ENCODE measurements at regions not wholly inside any gene's neighbourhood (a gene's known extent, or its start where the extent isn't known, plus 50 kb on each side); places are given as distances from the start of the nearest gene placed in this dataset.

DNA sequence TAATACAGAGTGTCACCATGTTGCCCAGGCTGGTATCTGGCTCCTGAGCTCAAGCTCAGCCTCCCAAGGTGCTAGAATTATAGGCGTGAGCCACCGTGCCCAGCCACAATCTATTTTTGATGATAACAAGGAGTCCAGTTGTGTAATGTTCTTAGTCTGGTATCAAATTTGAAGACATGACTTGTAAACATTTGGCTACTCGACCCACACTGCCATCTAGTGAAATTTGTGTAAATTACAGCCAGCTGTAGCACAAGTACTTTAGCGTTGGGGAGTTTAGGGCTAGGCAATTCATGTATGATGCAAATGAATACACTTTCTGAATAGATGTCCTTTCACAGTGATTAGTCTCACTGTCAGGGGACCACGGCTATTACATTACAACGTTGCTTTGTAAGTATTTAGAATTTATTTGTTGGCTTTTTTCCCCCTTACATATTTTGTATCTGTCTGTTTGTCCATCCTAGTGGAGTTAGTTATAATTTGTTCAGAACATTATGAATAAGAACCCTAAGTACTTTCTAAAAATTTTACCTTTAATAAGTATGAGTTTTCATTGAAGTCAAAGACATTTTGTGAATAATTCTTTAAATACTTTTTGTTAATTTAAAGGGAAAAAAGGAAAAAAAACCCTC, 139.7 kb downstream of the PRDM13 start:
- H3K4me3 Mint-ChIP-seq (ENCODE audit: low read depth, unreplicated experiment) = no peak overlapping the region
- intact Hi-C loops (cut with micrococcal nuclease; ENCODE audit: unreplicated experiment) = loop anchor here (1.0 to 5.0 kb wide), 3 partner anchors 76 to 279 kb away; no protein-coding TSS in a partner anchor
- H3K27me3 Mint-ChIP-seq (ENCODE audit: unreplicated experiment) = peaks cover 9% of the 10 kb centered on the region
- CTCF ChIA-PET = interaction anchor here (1.0 to 1.4 kb wide), 3 partner anchors 158 to 279 kb away, joined by 3 to 4 read pairs (median 4); no protein-coding TSS in a partner anchor
- peak; percentile 70 for DNase-seq
- no peak overlapping the region for H3K27ac Mint-ChIP-seq (ENCODE audit: unreplicated experiment)
- no peaks in the 10 kb centered on the region for H3K9me3 Mint-ChIP-seq (ENCODE audit: low read depth, unreplicated experiment)
- TF ChIP-seq, protein P1, sequence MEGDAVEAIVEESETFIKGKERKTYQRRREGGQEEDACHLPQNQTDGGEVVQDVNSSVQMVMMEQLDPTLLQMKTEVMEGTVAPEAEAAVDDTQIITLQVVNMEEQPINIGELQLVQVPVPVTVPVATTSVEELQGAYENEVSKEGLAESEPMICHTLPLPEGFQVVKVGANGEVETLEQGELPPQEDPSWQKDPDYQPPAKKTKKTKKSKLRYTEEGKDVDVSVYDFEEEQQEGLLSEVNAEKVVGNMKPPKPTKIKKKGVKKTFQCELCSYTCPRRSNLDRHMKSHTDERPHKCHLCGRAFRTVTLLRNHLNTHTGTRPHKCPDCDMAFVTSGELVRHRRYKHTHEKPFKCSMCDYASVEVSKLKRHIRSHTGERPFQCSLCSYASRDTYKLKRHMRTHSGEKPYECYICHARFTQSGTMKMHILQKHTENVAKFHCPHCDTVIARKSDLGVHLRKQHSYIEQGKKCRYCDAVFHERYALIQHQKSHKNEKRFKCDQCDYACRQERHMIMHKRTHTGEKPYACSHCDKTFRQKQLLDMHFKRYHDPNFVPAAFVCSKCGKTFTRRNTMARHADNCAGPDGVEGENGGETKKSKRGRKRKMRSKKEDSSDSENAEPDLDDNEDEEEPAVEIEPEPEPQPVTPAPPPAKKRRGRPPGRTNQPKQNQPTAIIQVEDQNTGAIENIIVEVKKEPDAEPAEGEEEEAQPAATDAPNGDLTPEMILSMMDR (IDR thresholded peaks at IDR 0.05; ENCODE audit: unreplicated experiment) = peak; percentile 72
- no peaks in the 10 kb centered on the region for H3K36me3 Mint-ChIP-seq (ENCODE audit: insufficient read depth, unreplicated experiment)
- no TSS peak for BruUV-seq (replicated peaks)
- H3K4me1 Mint-ChIP-seq (ENCODE audit: low read depth, unreplicated experiment) = no peaks in the 10 kb centered on the region

DNA sequence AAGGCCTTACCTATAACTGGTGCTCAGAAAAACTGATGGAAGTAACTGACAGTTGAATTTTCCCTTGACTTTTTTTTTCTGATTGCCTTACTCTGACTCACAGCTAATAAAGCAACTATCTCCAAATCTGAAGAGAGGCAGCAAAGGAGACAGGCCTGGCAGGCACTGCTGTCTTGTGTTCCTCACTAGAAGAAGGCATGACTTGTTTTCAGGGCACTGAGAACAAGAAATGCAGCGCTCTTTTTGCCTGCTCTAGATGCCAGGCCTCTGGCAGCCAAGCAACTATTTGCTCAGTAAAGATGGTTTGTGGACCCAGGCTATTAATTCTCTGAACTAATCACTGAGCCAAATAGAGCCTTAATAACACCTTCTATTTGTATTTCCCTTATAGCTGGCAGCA, 155.1 kb downstream of the PRDM13 start:
- TF ChIP-seq, protein P1 (IDR thresholded peaks at IDR 0.05; ENCODE audit: unreplicated experiment) = no peak
- no peaks in the 10 kb centered on the region for H3K9me3 Mint-ChIP-seq (ENCODE audit: low read depth, unreplicated experiment)
- intact Hi-C loops (cut with micrococcal nuclease; ENCODE audit: unreplicated experiment) = no loop called here
- no peak overlapping the region for H3K4me3 Mint-ChIP-seq (ENCODE audit: low read depth, unreplicated experiment)
- CTCF ChIA-PET = no interaction called here
- H3K27ac Mint-ChIP-seq (ENCODE audit: unreplicated experiment) = no peak overlapping the region
- no peak for DNase-seq
- no peaks in the 10 kb centered on the region for H3K4me1 Mint-ChIP-seq (ENCODE audit: low read depth, unreplicated experiment)
- H3K36me3 Mint-ChIP-seq (ENCODE audit: insufficient read depth, unreplicated experiment) = no peaks in the 10 kb centered on the region
- BruUV-seq (replicated peaks) = no TSS peak
- H3K27me3 Mint-ChIP-seq (ENCODE audit: unreplicated experiment) = no peaks in the 10 kb centered on the region

DNA sequence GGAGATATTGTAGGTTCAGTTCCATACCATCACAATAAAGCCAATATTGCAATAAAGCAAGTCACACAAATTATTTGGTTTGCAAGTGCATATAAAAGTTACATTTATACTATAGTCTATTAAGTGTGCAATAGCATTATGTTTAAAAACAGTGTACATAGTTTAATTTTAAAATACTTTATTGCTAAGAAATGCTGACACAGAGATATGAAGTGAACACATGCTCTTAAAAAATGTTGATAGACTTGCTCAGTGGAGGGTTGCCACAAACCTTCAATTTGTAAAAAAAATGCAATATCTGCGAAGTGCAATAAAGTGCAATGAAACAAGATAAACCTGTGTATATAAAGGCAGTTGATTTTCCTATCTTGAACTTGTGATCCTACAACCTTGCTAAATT, 161.5 kb downstream of the PRDM13 start:
- no TSS peak for BruUV-seq (replicated peaks)
- Mint-ChIP-seq H3K9me3 (ENCODE audit: low read depth, unreplicated experiment) (no peaks in the 10 kb centered on the region), H3K4me1 (ENCODE audit: low read depth, unreplicated experiment) (no peaks in the 10 kb centered on the region), H3K4me3 (ENCODE audit: low read depth, unreplicated experiment) (no peak overlapping the region), H3K27ac (ENCODE audit: unreplicated experiment) (no peak overlapping the region), H3K27me3 (ENCODE audit: unreplicated experiment) (no peaks in the 10 kb centered on the region), H3K36me3 (ENCODE audit: insufficient read depth, unreplicated experiment) (no peaks in the 10 kb centered on the region)
- CTCF ChIA-PET = no interaction called here
- TF ChIP-seq, protein P1 (IDR thresholded peaks at IDR 0.05; ENCODE audit: unreplicated experiment) = no peak
- intact Hi-C loops (cut with micrococcal nuclease; ENCODE audit: unreplicated experiment) = no loop called here
- no peak for DNase-seq

DNA sequence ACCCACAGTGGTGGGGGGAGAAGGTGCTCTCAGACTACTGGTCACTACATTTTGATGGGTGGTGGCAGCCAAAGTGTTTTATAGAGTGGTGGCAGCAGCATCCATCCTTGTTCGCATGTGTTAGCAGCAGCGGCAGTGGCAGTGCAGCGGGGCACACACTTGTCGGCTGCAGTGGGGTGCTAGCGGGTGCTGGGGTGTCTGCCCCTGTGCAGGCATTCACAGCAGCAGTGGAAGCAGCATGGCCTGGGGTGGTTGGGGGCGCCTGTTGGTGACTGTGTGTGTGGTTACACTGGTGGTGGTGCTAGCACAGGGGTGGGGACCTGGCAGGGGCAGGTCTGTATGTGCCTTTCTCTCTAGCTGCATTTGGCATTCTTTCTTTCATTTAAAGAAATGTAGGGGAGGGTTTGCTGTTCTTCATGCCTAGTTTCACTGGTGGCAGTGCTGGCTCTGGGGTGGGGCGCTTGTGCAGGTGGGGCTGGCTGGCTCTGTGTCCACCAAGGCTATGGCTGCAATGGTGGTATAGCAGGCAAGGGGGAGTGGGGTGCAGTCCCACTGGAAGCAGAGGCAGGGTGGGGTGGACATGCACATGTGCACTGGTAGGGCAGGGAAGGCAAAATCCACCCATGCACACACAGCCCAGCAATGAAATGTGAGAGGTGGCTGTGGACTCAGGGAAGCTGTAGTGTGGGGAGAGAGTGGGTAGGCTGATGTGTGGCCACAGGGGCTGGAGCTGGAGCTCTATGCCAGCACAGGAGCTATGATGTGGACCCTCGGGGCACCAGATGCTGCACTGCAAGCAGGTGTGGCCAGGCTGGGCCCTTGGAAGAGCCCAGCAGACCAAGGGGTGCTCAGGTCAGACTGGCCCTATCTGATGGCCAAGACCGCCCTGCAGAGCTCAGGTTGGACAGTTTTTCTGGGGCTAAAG, 173.3 kb downstream of the PRDM13 start:
- peaks cover 66% of the 10 kb centered on the region for H3K27me3 Mint-ChIP-seq (ENCODE audit: unreplicated experiment)
- intact Hi-C loops (cut with micrococcal nuclease; ENCODE audit: unreplicated experiment) = no loop called here
- no TSS peak for BruUV-seq (replicated peaks)
- no peaks in the 10 kb centered on the region for H3K36me3 Mint-ChIP-seq (ENCODE audit: insufficient read depth, unreplicated experiment)
- no peak overlapping the region for H3K27ac Mint-ChIP-seq (ENCODE audit: unreplicated experiment)
- TF ChIP-seq, protein P1 (IDR thresholded peaks at IDR 0.05; ENCODE audit: unreplicated experiment) = no peak
- no peaks in the 10 kb centered on the region for H3K9me3 Mint-ChIP-seq (ENCODE audit: low read depth, unreplicated experiment)
- no peaks in the 10 kb centered on the region for H3K4me1 Mint-ChIP-seq (ENCODE audit: low read depth, unreplicated experiment)
- no peak for DNase-seq
- CTCF ChIA-PET = no interaction called here
- H3K4me3 Mint-ChIP-seq (ENCODE audit: low read depth, unreplicated experiment) = no peak overlapping the region

Data from Calu3 (cell line).